Cardiac muscle cell (in vitro differentiated cells and primary cell): ENCODE measurements at regions not wholly inside any gene's neighbourhood (a gene's known extent, or its start where the extent isn't known, plus 50 kb on each side); places are given as distances from the start of the nearest gene placed in this dataset.
A peak's percentile ranks its signal among the peaks of the same experiment; 100 is the strongest.
"Not testable (repeated sequence)": the region's sequence is repeated elsewhere in the genome, so short reads cannot be mapped to it uniquely, and the experiment has no call there.

Source experiments
- DNase-seq, 2 donors: peaks; one replicate each; pipeline versions ENCODE4 v3.0.0 to v3.0.0-alpha.2; 2010 to 2017; ENCODE audit warnings: low read depth in 1 of 2, low spot score in 1 of 2
- H3K27ac ChIP-seq: fragments of 200-600 bp; sonication (generic); 2 replicates; pipeline ENCODE4 v1.5.1; 2016
- H3K27me3 ChIP-seq: fragments of 200-600 bp; sonication (generic); 2 replicates; pipeline ENCODE4 v1.6.0; 2016; ENCODE audit warnings: control low read depth
- H3K36me3 ChIP-seq: fragments of 200-600 bp; sonication (generic); 2 replicates; pipeline ENCODE4 v1.5.1; 2016; ENCODE audit warnings: control low read depth
- H3K4me1 ChIP-seq: fragments of 200-600 bp; sonication (generic); 2 replicates; pipeline ENCODE4 v1.8.1; 2017; ENCODE audit warnings: low read depth, mild to moderate bottlenecking, mixed run types
- H3K4me3 ChIP-seq: fragments of 200-600 bp; sonication (generic); 2 replicates; pipeline ENCODE4 v1.5.1; 2016; ENCODE audit warnings: mild to moderate bottlenecking
- H3K9me3 ChIP-seq: fragments of 200-600 bp; sonication (generic); 2 replicates; pipeline ENCODE4 v1.5.1; 2017; ENCODE audit warnings: low read depth, mild to moderate bottlenecking, control low read depth
- TF ChIP-seq, protein P1 (sequence below): IDR thresholded peaks from 2 replicates; pipeline ENCODE4 v1.5.1; 2012; ENCODE audit warnings: low read depth, mild to moderate bottlenecking, low read length

GRCh38 chr1:177877086-177877485 is 92.8 kb downstream of the SEC16B start:
- H3K36me3 ChIP-seq: no peaks in the 10 kb centered on the region
- H3K4me1 ChIP-seq: no peaks in the 10 kb centered on the region
- TF ChIP-seq, protein P1, sequence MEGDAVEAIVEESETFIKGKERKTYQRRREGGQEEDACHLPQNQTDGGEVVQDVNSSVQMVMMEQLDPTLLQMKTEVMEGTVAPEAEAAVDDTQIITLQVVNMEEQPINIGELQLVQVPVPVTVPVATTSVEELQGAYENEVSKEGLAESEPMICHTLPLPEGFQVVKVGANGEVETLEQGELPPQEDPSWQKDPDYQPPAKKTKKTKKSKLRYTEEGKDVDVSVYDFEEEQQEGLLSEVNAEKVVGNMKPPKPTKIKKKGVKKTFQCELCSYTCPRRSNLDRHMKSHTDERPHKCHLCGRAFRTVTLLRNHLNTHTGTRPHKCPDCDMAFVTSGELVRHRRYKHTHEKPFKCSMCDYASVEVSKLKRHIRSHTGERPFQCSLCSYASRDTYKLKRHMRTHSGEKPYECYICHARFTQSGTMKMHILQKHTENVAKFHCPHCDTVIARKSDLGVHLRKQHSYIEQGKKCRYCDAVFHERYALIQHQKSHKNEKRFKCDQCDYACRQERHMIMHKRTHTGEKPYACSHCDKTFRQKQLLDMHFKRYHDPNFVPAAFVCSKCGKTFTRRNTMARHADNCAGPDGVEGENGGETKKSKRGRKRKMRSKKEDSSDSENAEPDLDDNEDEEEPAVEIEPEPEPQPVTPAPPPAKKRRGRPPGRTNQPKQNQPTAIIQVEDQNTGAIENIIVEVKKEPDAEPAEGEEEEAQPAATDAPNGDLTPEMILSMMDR: no peak
- H3K27me3 ChIP-seq: no peaks in the 10 kb centered on the region
- no peaks in the 10 kb centered on the region for H3K9me3 ChIP-seq
- no peak overlapping the region for H3K4me3 ChIP-seq
- no peak overlapping the region for H3K27ac ChIP-seq
- no peak for DNase-seq

- Histone ChIP-seq H3K27me3 (no peaks in the 10 kb centered on the region), H3K4me1 (no peaks in the 10 kb centered on the region), H3K36me3 (no peaks in the 10 kb centered on the region), H3K4me3 (no peak overlapping the region), H3K27ac (no peak overlapping the region), H3K9me3 (no peaks in the 10 kb centered on the region)
- TF ChIP-seq, protein P1: no peak
- peak in 1 of 2 donors; percentile 88 for DNase-seq
These were observed 96.6 kb downstream of the SEC16B start for GRCh38 chr1:177873238-177873637.

- Histone ChIP-seq H3K4me1 (no peaks in the 10 kb centered on the region), H3K27me3 (no peaks in the 10 kb centered on the region), H3K36me3 (no peaks in the 10 kb centered on the region), H3K27ac (no peak overlapping the region), H3K4me3 (no peak overlapping the region), H3K9me3 (no peaks in the 10 kb centered on the region)
- TF ChIP-seq, protein P1: no peak
- no peak for DNase-seq
These were observed 97.5 kb downstream of the SEC16B start for GRCh38 chr1:177872308-177872900.

GRCh38 chr1:177871613-177872307 is 98.1 kb downstream of the SEC16B start:
- no peak overlapping the region for H3K4me3 ChIP-seq
- H3K4me1 ChIP-seq: no peaks in the 10 kb centered on the region
- H3K27ac ChIP-seq: no peak overlapping the region
- no peak for DNase-seq
- no peaks in the 10 kb centered on the region for H3K36me3 ChIP-seq
- H3K9me3 ChIP-seq: no peaks in the 10 kb centered on the region
- TF ChIP-seq, protein P1: no peak
- no peaks in the 10 kb centered on the region for H3K27me3 ChIP-seq

GRCh38 chr1:177869586-177869985 is 100.3 kb downstream of the SEC16B start:
- DNase-seq: no peak
- H3K27ac ChIP-seq: no peak overlapping the region
- no peak overlapping the region for H3K4me3 ChIP-seq
- H3K36me3 ChIP-seq: no peaks in the 10 kb centered on the region
- TF ChIP-seq, protein P1: no peak
- H3K27me3 ChIP-seq: no peaks in the 10 kb centered on the region
- no peaks in the 10 kb centered on the region for H3K9me3 ChIP-seq
- no peaks in the 10 kb centered on the region for H3K4me1 ChIP-seq

DNA sequence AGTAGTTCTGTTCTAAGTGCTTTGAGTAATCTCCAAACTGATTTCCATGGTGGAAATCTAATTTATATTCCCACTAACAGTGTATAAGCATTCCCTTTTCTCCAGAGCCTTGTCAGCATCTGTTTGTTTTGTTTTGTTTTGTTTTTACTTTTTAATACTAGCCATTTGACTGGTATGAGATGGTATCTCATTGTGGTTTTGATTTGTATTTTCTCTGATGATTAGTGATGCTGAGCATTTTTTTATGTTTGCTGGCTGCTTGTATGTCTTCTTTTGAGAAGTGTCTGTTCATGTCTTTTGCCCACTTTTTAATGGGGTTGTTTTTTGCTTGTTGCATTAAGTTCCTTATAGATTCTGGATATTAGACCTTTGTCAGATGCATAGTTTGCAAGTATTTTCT is 100.8 kb downstream of the SEC16B start:
- not testable (repeated sequence) for H3K4me1 ChIP-seq, H3K27ac ChIP-seq, H3K36me3 ChIP-seq, H3K27me3 ChIP-seq, DNase-seq, H3K9me3 ChIP-seq, H3K4me3 ChIP-seq
